HG03095 (cell line): ENCODE measurements at regions not wholly inside any gene's neighbourhood (a gene's known extent, or its start where the extent isn't known, plus 50 kb on each side); places are given as distances from the start of the nearest gene placed in this dataset.
"Not testable (repeated sequence)": the region's sequence is repeated elsewhere in the genome, so short reads cannot be mapped to it uniquely, and the experiment has no call there.

ENCODE experiments used
- ATAC-seq: cut with Tn5 transposase; IDR thresholded peaks from one replicate; pipeline ENCODE4 v1.9.1; 2021; ENCODE audit warnings: moderate library complexity; ENCODE audit not compliant: unreplicated experiment

DNA sequence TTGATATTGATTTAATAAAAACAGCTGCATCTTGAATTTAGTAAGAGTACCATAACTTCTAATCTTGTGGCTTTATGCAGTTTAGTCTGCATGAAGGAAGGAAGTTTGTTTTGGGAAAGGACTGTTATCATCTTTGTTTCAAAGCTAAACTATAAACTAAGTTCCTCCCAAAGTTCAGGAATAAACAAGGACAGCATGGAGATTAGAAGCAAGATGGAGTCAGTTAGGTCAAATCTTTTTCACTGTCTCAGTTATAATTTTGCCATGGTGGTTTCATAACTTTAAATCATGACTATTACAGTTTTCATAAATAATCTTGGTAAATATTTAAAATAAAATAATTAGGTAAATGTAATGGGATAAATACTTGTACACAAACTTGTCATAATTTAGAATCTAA lies 189.9 kb upstream of the ETV3 start:
- ATAC-seq, result not testable (repeated sequence)

DNA sequence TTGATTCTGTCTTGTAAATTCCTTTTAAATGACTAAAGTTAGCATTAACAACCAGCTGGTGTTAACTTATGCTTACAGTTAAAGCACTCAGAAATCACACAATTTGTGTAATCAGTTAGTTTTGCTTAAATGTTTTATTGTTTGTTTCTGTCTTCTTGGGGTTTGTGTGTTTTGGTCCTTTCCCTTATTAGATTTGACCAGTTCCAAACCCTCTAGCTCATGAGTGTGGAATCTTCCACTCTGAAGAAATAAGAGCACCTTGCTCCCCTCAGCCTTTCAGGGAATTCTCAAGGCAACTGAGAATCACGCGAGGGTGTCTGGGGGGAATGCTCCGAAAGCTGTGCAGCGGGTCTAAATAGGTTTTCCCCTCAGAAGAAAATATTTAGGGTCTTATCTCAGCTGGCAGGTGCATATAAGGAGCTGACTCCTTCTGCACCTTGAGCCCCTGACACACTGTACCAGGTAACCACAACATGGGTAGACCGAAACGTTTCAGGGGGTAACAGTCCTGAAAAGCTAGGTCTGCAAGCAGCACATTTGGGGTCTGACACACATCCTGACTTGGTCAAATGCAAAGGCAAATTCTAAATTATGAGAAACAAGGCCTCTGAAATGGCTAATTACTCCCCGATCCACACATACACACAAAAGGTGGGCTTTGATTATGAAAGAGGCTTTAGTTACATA lies 188.1 kb upstream of the ETV3 start:
- no peak for ATAC-seq

DNA sequence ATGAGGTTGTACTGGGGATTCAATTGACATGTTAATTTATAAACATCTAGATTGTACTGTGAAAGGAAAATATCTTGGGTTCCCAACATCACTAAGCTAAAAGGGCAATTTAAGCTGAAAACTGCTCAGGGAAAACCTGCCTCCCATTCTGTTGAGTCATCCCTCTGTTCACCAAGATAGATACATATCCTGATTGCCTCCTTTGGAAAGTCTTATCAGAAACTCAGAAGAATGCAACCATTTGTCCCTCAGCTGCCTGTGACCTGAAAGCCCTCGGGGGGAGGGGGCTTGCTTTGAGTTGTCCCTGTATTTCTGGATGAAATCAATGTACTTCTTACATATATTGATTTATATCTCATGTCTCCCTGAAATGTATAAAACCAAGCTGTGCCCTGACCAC lies 187.0 kb upstream of the ETV3 start:
- ATAC-seq, result no peak

DNA sequence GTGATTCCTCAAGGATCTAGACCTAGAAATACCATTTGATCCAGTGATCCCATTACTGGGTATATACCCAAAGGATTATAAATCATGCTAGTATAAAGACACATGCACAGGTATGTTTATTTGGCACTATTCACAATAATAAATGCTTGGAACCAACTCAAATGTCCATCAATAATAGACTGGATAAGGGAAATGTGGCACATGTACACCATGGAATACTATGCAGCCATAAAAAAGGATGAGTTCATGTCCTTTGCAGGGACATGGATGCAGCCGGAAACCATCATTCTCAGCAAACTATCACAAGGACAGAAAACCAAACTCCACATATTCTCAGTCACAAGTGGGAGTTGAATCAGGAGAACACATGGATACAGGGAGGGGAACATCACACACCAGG lies 183.8 kb upstream of the ETV3 start:
- ATAC-seq, result not testable (repeated sequence)

DNA sequence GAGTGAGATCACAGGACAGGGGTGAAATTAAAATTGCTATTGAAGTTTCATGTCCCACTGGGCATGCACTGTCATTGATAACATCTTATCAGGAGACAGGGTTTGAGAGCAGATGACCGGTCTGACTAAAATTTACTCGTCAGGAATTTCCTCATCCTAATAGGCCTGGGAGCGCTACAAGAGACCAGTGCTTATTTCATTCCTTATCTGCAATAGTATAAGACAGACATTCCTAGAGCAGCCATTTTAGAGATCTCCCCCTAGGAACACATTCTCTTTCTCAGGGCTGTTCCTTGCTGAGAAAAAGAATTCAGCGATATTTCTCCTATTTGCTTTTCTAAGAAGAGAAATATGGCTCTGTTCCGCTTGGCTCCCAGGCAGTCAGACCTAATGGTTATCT lies 181.4 kb upstream of the ETV3 start:
- ATAC-seq, result no peak

DNA sequence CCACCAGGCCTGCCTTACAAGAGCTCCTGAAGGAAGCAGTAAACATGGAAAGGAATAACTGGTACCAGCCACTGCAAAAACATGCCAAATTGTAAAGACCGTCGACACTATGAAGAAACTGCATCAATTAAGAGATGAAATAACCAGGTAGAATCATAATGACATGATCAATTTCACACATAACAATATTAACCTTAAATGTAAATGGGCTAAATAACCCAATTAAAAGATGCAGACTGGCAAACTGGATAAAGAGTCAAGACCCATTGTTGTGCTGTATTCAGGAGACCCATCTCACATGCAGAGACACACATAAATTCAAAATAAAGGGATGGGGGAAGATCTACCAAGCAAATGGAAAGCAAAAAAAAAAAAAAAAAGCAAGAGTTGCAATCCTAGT lies 179.0 kb upstream of the ETV3 start:
- ATAC-seq, result not testable (repeated sequence)

DNA sequence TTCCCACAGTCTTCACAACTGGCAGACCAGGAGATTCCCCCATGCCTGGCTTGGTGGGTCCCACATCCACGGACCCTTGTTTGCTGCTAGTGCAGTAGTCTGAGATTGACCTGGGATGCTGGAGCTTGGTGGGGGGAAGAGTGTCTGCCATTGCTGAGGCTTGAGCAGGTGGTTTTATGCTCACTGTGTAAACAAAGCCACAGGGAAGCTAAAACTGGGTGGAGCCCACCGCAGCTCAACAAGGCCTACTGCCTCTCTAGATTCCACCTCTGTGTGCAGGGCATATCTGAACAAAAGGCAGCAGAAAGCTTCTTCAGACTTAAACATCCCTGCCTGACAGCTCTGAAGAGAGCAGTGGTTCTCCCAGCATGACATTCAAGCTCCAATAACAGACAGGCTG lies 177.3 kb upstream of the ETV3 start:
- ATAC-seq, result no peak

DNA sequence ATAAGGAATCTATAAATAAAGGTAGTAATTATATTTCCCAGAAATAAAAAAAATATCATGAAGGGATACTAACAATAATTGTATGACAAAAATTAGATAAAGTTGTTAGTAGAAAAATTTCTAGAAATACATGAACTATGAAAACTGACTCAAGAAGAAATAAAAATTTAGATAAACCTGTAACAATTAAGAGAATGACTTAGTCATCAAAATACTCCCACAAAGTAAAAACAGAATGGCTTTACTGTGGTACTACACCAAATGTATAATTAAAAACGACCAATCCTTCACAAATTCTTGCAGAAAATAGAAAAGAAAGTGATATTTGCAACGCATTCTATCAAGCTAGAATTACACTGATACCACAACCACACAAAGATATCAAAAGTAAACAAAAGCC lies 176.2 kb upstream of the ETV3 start:
- no peak for ATAC-seq

DNA sequence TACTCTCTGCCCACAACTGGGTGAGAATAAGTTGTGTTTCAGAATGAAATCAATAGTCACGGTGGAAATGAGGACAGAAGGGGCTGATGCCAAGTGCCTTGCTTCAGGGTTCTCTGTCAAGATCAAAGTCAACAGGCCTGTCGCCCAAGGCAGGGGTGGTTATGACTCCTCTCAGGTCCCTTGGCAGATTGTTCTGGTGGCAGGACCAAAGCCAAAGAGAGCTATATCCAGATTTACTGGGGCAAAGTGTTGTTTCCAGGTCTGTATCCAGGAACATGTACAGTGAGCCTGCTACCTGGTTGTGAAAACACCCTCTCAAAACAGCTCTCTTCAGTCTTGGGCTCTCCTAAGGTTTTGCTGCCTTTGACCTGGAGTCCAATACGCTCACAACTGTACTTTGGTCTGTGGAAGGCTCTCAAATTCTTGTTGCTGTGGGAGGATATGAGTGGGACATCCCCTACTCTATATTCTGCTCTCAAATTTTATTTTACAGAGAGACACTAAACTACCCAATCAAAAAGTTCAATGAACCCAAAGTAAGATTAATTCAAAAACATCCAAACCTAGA lies 175.1 kb upstream of the ETV3 start:
- no peak for ATAC-seq

DNA sequence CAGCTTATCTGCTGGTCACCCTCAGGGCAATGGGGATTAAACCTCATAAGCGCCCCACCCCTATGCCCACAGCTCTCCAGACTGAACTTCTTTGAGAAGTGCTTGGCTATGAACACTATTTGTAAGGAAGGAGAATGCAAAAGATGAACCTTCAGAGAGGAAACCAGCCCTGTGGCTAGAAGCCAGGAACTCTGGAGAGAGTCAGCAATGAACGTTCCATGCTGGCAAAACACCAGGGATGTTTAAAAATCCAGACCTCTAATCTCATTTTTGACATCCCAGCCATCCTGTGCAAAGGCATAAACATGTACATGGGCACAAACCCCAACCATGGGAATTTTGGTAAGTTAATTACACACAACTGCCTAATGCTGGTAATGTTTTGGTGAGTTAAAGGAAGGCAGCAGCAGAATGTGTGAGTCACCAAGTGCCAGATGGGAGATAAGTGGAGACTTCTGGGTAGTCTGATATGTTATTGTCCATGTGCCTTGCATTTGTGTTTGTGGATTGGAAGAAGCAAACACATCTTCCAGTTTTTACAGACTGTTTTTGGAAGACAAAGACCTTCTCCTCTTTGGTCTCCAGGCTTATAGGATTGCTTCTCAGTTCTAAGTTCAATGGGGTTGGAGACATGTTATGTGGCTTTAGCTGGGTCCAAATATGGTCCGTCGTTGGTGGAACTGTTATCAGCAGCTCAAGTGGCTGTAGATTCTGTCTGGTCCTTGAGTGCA lies 174.1 kb upstream of the ETV3 start:
- no peak for ATAC-seq

DNA sequence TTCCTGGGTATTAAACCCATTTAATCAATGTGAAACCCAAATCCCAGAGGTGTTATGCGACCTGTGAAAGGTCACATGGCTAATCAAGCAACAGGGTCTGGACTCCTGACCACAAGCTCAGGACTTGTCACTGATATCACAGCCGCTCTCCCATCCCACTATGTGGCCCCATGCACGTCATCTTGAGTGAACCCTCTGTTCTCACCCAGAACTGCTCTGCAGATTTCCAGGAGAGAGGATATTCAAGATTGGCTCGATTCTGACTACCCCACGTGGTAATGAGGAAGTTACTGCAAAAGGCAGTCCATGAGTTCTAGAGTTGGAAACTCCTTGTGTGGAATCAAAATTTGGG lies 173.5 kb upstream of the ETV3 start:
- no peak for ATAC-seq

DNA sequence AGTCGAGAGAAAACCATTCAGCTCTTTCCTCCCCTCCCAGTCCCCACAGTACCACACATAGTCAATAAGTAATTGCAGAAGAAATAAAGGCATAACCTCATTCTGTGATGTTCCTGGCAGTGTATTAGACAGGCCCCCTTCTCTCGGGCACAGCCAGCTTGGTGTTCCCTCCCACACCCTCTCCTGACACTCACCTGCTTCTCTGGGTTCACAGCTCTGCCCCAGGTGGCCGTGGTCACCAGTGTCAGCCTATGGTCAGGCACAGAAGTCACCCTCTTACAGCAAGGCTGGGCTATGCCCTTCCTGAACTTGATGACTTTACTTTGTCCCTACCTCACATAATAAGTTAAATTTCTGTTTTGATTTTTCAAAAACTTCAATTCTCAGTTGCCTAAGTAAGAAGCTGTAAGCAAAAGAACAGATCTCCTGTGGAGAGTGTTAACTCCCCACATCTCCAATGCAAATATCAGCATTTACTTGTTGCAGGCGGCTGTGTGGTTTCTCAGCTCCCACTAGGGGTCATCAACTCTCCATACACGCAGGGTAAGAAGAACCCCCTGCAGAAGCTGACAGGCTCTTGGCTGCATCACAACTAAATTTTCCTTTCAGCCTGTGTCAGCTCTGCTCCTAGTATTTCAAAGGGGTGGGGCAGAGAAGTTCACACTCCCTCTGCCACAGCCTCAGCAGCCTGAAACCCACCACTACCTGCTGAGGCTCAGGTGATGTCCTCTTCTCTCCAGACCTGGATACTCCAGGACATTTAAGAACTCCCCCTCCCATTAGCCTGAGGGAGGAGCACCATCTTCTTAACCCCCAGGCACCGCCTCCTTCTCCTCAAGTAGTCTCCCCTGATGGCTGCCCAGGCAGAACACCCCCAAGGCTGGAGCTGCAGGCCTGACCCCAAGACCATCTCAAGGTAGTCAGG lies 172.9 kb upstream of the ETV3 start:
- not testable (repeated sequence) for ATAC-seq

DNA sequence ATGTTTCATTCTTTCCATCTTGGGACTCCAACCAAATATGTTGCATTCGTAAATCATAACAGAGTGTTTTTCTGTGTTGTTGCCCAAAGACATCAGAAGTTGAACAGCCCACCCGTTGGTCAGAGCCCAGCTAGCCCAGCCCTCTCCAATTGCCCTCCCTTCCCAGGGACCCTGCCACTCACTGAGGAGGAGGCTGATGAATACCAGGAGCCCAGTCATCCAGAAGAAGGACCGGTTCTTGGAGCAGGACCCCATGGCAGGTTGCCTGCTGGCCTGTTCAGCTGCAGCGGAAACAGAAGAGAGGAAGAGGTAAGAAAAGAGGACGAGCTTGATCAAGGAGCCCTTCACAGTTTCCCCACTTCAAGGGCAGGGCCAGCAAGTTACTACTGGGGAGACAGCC lies 172.2 kb upstream of the ETV3 start:
- no peak for ATAC-seq

DNA sequence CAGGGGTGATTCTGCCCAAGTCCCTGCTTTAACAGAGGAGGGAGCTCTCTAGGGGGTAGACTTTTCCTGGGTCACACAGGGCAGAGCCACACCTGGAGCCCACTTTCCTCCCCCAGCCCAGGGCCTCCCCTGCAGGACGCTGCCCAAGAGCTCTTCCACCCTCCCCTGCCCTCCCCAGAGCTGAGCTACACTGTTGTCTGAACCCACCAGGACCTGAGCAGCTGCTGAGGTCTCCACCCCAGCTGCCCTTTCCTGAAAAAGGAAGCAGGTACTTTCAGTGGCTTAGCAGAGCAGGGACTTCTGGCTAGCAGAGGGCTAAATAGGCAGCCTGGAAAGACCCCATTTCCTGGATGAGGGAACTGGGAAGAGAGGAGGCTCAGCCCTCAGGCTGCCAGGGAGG lies 169.3 kb upstream of the ETV3 start:
- peak; percentile 50 for ATAC-seq

DNA sequence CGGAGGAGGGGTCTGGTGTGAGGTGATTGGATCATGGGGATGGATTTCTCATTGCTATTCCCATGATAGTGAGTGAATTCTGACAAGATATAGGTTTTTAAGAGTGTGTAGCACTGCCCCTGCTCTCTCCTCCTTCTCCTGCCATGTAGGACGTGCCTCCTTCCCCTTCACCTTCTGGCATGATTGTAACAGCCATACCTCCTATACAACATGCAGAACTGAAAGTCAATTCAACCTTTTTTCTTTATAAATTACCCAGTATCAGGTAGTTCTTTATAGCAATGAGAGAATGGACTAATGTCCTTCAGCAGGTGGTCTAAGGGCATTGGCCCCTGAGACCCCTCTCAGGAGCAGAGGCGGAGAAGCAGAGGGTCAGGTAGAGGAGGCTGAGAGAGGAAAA lies 168.7 kb upstream of the ETV3 start:
- ATAC-seq, result no peak

DNA sequence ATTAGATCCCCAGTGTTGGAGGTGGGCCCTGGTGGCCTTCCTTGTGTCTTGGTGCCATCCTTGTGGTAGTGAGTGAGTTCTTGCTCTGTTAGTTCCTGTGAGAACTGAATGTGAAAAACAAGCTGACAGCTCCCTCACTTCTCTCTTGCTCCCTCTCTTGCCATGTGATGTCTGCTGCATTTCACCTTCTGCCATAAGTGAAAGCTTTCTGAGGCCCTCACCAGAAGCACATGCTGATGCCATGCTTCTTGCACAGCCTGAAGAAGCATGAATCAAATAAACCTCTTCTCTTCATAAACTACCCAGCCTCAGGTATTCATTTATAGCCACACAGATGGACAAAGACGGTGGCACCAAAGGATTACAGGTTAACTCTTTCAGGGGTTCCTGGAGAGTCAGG lies 166.1 kb upstream of the ETV3 start:
- no peak for ATAC-seq

DNA sequence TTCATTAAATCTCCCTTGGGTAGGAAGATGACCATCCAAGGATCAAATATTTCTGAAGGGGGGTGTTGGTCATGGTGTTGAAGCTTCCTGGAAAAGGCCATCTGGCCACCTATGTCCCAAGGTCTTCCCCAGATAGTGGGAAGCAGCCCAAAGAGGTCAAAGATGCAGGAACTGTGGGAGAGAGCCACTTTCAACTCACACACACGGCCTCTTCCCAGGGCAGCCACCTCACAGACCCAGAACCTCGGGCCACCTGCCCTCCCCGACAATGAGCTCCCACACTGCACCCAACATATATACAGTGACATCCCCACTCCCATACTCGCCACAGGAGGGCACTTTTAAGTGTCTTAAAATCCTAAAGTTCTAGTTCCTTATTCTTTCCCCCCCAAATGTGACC lies 164.5 kb upstream of the ETV3 start:
- ATAC-seq, result no peak

DNA sequence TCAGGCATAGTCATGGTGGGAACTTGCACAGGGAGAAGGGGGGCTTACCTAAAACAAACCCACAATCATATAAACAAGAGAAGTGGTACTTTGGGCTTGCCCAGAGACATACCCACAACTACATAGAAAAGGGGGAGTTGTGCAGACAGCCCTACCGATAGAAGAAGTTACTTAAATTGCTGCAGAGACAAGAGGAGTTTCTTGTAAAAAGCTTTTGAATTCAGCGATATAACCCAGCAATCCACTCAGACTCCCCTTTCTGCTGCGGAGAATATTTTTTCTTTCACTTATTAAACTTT lies 164.0 kb upstream of the ETV3 start:
- ATAC-seq, result no peak

DNA sequence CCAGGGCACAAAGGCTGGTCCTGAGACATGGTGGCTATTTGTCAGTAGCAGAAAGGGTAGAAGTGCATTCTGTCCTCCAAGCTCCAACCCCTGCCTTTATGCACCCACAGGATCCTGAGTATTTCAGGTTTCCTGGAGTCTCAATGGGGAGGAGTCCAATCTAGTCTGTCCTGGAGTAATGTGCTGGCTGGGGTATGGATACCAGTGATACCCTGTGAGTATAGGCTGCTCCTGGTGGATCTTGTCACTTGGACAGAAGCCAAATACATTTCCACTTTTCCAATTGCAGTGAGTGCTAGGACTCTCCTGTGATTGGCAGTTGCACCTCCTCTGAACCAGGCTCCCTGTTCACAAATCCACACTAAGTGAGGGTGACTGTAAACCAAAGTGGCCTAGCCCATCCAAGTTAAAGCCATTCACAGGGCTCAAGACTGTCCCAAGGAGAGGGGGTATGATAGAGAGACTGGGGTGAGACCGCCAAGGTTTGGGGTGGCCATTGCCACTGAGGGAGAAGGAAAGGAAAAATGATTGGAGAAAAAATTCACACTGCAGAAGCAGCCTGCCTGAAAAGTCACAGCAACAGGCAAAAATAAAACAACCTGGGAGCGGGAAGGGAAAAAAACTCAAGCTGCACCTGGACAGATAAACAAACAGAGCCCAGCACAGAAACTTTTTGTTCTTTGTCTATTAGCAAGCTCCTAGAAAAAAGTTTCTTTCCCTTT lies 163.4 kb upstream of the ETV3 start:
- ATAC-seq, result no peak

DNA sequence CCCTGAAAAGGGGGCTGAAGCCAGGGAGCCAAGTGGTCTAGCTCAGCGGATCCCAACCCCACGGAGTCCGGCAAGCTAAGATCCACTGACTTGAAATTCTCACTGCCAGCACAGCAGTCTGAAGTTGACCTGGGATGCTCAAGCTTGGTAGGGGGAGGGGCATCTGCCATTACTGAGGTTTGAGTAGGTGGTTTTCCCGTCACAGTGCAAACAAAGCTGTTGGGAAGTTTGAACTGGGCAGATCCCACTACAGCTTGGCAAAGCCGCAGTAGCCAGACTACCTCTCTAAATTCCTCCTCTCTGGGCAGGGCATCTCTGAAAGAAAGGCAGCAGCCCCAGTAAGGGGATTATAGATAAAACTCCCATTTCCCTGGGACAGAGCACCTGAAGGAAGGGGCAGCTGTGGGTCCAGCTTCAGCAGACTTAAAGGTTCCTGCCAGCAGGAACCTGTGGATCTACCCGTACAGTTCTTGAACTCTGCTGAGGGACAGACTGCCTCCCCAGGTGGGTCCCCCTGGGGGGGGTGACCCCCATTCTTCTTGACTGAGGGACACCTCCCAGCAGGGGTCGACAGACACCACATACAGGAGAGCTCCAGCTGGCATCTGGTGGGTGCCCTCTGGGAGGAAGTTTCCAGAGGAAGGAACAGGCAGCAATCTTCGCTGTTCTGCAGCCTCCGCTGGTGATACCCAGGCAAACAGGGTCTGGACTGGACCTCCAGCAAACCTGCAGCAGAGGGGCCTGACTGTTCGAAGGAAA lies 156.4 kb upstream of the ETV3 start:
- ATAC-seq, result not testable (repeated sequence)
